ENCODE measurements at regions not wholly inside any gene's neighbourhood (a gene's known extent, or its start where the extent isn't known, plus 50 kb on each side); places are given as distances from the start of the nearest gene placed in this dataset.

DNA sequence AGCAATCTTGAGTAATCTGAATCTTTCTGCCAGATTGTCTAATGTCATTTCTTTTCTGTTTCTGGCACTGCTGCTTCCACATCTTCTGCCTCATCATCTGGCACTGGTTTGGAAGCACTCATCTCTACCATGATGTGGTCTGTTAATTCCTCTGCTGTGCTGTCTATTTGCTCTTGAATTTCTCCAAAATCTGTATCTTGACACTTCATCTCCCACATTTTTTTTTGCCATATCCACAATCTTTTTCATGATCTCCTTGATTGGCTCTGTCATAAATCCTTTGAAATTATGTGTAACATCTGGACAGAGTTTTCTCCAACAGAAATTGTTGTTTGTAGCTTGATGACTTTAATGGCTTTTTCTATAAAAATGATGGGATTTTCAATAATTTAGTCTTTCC lies 417.8 kb upstream of the MANEA start:
- no peak for TF ChIP-seq CTCF (IDR thresholded peaks at IDR 0.05; ENCODE audit: low read length)
- TF ChIP-seq EZH2 (IDR thresholded peaks at IDR 0.05; ENCODE audit: borderline replicate concordance, low read length) = no peak
